ENCODE measurements at regions not wholly inside any gene's neighbourhood (a gene's known extent, or its start where the extent isn't known, plus 50 kb on each side); places are given as distances from the start of the nearest gene placed in this dataset.

DNA sequence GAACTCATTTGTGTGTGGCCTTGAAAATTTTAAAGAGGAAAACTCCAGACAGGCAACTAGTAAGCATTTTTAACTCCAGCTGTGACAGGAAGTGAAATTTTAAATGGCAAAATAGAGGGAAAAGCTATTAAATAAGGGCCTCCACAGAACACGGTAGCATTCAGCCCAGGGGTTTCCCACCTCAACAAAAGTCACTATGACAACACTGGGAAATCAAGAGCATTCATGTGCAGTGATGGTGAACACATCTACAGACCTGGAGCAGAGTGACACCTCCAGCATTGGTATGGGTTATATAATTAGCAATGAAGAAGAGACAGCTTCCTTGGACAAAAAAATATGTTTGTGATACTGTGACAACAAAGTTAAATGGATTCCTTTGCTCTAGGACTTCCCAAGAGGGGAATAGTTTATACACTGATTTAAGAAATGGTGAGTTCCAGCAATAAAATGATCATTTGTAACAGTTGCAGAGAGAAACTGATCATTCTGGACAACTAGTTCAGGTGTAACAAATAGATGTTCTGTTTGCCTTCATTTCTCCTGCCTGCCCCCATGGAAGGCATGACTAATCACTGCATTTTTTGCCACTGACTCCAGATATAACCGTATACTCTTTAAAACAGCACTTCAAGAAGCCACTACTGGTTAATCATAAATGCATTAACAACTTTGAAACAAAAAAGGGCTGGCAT, 93.3 kb upstream of the SLC44A1 start:
- Histone ChIP-seq H3K9me3 (no peaks in the 10 kb centered on the region), H3K27me3 (no peaks in the 10 kb centered on the region), H3K4me3 (no peak overlapping the region), H3K4me1 (no peaks in the 10 kb centered on the region), H3K27ac (no peak overlapping the region), H3K36me3 (no peaks in the 10 kb centered on the region)
- no peak for DNase-seq (ENCODE audit: low spot score in 2 of 2)
- TF ChIP-seq, protein P1, sequence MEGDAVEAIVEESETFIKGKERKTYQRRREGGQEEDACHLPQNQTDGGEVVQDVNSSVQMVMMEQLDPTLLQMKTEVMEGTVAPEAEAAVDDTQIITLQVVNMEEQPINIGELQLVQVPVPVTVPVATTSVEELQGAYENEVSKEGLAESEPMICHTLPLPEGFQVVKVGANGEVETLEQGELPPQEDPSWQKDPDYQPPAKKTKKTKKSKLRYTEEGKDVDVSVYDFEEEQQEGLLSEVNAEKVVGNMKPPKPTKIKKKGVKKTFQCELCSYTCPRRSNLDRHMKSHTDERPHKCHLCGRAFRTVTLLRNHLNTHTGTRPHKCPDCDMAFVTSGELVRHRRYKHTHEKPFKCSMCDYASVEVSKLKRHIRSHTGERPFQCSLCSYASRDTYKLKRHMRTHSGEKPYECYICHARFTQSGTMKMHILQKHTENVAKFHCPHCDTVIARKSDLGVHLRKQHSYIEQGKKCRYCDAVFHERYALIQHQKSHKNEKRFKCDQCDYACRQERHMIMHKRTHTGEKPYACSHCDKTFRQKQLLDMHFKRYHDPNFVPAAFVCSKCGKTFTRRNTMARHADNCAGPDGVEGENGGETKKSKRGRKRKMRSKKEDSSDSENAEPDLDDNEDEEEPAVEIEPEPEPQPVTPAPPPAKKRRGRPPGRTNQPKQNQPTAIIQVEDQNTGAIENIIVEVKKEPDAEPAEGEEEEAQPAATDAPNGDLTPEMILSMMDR (IDR thresholded peaks at IDR 0.05): no peak
- no peak for TF ChIP-seq POLR2AphosphoS5 (IDR thresholded peaks at IDR 0.05)
- intact Hi-C loops (cut with DNase I; ENCODE audit: low total_unique reads): no loop called here

DNA sequence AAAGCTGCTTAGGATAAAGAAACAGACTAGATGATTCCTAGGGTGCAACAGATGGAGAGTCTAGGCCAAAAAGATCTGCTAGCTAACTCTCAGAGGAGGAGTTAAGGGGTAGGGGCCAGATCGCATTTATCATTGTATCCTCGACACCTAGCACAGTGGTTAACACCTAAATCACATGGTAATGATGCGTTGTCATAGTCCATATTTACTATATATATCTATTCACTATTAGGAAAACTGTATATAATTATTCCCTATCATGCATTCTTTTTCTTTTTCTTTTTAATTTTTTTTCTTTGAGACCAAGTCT, 92.8 kb upstream of the SLC44A1 start:
- Histone ChIP-seq H3K9me3 (no peaks in the 10 kb centered on the region), H3K27ac (no peak overlapping the region), H3K27me3 (no peaks in the 10 kb centered on the region), H3K4me3 (no peak overlapping the region), H3K36me3 (no peaks in the 10 kb centered on the region), H3K4me1 (no peaks in the 10 kb centered on the region)
- no peak for DNase-seq (ENCODE audit: low spot score in 2 of 2)
- TF ChIP-seq, protein P1 (IDR thresholded peaks at IDR 0.05): no peak
- TF ChIP-seq POLR2A (IDR thresholded peaks at IDR 0.05) (no peak), POLR2AphosphoS5 (IDR thresholded peaks at IDR 0.05) (no peak)
- intact Hi-C loops (cut with DNase I; ENCODE audit: low total_unique reads): no loop called here

DNA sequence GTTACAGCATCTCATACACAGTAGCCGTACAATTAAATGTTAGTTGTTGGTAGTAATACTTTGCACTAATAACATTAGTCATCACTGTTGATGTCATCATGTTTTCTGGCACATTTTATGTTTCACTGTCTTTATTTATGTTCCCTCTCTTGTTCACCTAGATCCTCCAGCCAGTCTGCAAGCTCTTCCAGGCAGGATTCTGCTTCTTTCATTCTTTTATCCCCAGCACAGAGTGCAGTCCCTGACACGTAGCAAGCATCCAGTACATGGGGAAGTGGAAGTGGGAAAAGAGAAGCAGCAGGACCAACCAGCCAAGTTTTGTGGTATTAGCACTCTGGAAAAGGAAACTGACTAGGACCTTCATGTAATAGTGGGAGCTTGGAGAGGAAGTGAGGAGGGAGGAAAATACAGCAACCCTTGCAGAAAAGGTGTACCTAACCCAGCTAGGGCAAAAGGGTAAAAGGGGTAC, 89.7 kb upstream of the SLC44A1 start:
- TF ChIP-seq POLR2A (IDR thresholded peaks at IDR 0.05): no peak
- no peak for TF ChIP-seq POLR2AphosphoS5 (IDR thresholded peaks at IDR 0.05)
- TF ChIP-seq, protein P1 (IDR thresholded peaks at IDR 0.05): no peak
- Histone ChIP-seq H3K4me1 (no peaks in the 10 kb centered on the region), H3K36me3 (no peaks in the 10 kb centered on the region), H3K27me3 (no peaks in the 10 kb centered on the region), H3K9me3 (no peaks in the 10 kb centered on the region), H3K4me3 (no peak overlapping the region), H3K27ac (no peak overlapping the region)
- no peak for DNase-seq (ENCODE audit: low spot score in 2 of 2)
- intact Hi-C loops (cut with DNase I; ENCODE audit: low total_unique reads): no loop called here

DNA sequence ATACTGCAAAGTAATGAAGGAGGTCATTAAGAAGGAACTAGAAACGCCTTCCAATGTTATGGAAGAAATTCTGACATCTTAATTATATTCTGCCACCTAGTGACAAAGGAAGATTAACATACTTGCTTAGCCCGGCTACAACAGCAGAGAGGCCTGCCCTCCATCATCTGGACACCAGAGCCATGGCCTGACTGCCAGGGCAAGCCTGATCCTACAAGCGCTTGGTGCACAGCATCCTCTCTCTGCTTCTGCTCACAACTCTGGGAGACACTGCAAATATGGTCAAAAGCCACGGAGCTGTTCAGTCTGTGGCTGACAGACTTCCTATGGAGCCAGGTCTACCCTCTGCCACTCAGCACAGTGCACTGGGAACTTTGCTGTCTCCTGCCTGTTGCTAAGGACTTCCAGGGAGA, 87.3 kb upstream of the SLC44A1 start:
- Histone ChIP-seq H3K27ac (peak overlapping the region in 1 of 2 donors; percentile 39), H3K27me3 (no peaks in the 10 kb centered on the region), H3K4me1 (no peaks in the 10 kb centered on the region), H3K9me3 (no peaks in the 10 kb centered on the region), H3K4me3 (no peak overlapping the region), H3K36me3 (no peaks in the 10 kb centered on the region)
- TF ChIP-seq POLR2AphosphoS5 (IDR thresholded peaks at IDR 0.05) (peak in 1 of 3 donors; percentile 18), POLR2A (IDR thresholded peaks at IDR 0.05) (no peak)
- TF ChIP-seq, protein P1 (IDR thresholded peaks at IDR 0.05): peak in 2 of 3 donors; percentile 50 to 51
- DNase-seq (ENCODE audit: low spot score in 2 of 2): no peak
- intact Hi-C loops (cut with DNase I; ENCODE audit: low total_unique reads): no loop called here

DNA sequence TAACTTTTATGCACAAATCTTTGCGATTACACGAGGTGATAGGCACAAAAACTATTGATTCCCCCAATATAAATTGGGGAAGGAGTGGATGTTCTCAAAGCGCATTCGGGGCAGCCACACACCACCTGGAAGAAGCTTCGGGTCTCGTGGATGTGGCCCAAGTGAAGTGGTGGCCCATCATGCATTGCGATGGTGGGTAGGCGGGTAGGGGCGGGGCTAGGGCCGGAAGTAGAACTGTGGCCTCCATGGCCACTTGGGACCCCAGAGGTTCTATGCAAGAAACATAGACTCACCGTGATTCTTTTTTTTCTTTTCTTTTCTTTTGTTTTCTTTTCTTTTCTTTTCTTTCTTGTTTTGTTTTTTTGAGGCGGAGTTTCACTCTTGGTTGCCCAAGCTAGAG, 86.4 kb upstream of the SLC44A1 start:
- Histone ChIP-seq H3K27ac (no peak overlapping the region), H3K9me3 (no peaks in the 10 kb centered on the region), H3K27me3 (no peaks in the 10 kb centered on the region), H3K4me3 (no peak overlapping the region), H3K4me1 (no peaks in the 10 kb centered on the region), H3K36me3 (no peaks in the 10 kb centered on the region)
- no peak for TF ChIP-seq POLR2AphosphoS5 (IDR thresholded peaks at IDR 0.05)
- TF ChIP-seq, protein P1 (IDR thresholded peaks at IDR 0.05): no peak
- TF ChIP-seq POLR2A (IDR thresholded peaks at IDR 0.05): no peak
- no peak for DNase-seq (ENCODE audit: low spot score in 2 of 2)
- intact Hi-C loops (cut with DNase I; ENCODE audit: low total_unique reads): no loop called here
